Hepatocyte (in vitro differentiated cells): ENCODE measurements at regions not wholly inside any gene's neighbourhood (a gene's known extent, or its start where the extent isn't known, plus 50 kb on each side); places are given as distances from the start of the nearest gene placed in this dataset.

Experiments used
- DNase-seq: peaks from one replicate; pipeline ENCODE4 v3.0.0-alpha.2; 2016; ENCODE audit warnings: low spot score
- H2AFZ ChIP-seq: fragments of 200-600 bp; sonication (generic); 2 replicates; pipeline ENCODE4 v1.6.0; 2016; ENCODE audit warnings: antibody characterized with exemption, mild to moderate bottlenecking
- H3K27ac ChIP-seq: fragments of 200-600 bp; sonication (generic); 2 replicates; pipeline ENCODE4 v1.5.1; 2016; ENCODE audit warnings: mild to moderate bottlenecking
- H3K27me3 ChIP-seq: fragments of 200-600 bp; sonication (generic); 2 replicates; pipeline ENCODE4 v1.6.1; 2016
- H3K36me3 ChIP-seq: fragments of 200-600 bp; sonication (generic); replicated peaks from 2 replicates; pipeline ENCODE4 v1.5.1; 2016; ENCODE audit warnings: low read depth; ENCODE audit not compliant: insufficient read depth
- H3K4me1 ChIP-seq: fragments of 200-600 bp; sonication (generic); 2 replicates; pipeline ENCODE4 v1.5.1; 2016; ENCODE audit warnings: mild to moderate bottlenecking, moderate library complexity; ENCODE audit not compliant: insufficient read depth
- H3K4me2 ChIP-seq: fragments of 200-600 bp; sonication (generic); 2 replicates; pipeline ENCODE4 v1.6.0; 2016
- H3K4me3 ChIP-seq: fragments of 200-600 bp; sonication (generic); 2 replicates; pipeline ENCODE4 v1.5.1; 2016; ENCODE audit warnings: mild to moderate bottlenecking
- H3K79me2 ChIP-seq: fragments of 200-600 bp; sonication (generic); 2 replicates; pipeline ENCODE4 v1.6.0; 2017; ENCODE audit warnings: mild to moderate bottlenecking
- H3K9me2 ChIP-seq: fragments of 200-600 bp; sonication (generic); replicated peaks from 2 replicates; pipeline ENCODE4 v1.6.0; 2017; ENCODE audit warnings: mild to moderate bottlenecking; ENCODE audit not compliant: insufficient read depth
- H3K9me3 ChIP-seq: fragments of 200-600 bp; sonication (generic); 2 replicates; pipeline ENCODE4 v1.5.1; 2016; ENCODE audit warnings: low read depth, mild to moderate bottlenecking
- H4K20me1 ChIP-seq: fragments of 200-600 bp; sonication (generic); 2 replicates; pipeline ENCODE4 v1.6.0; 2016; ENCODE audit warnings: mild to moderate bottlenecking; ENCODE audit not compliant: insufficient read depth, poor library complexity, severe bottlenecking
- CTCF ChIP-seq: fragments of 200-600 bp; sonication (generic); IDR thresholded peaks from 2 replicates; pipeline ENCODE4 v1.5.1; 2016; ENCODE audit warnings: antibody characterized with exemption, mild to moderate bottlenecking; ENCODE audit not compliant: poor library complexity
- EZH2 ChIP-seq: fragments of 200-600 bp; sonication (generic); IDR thresholded peaks from 2 replicates; pipeline ENCODE4 v1.6.1; 2016; ENCODE audit warnings: antibody characterized with exemption, mild to moderate bottlenecking, borderline replicate concordance
- EZH2phosphoT487 ChIP-seq: fragments of 200-600 bp; sonication (generic); IDR thresholded peaks from one replicate; pipeline ENCODE4 v1.6.1; 2018; ENCODE audit warnings: antibody characterized with exemption, mild to moderate bottlenecking, low read depth, moderate library complexity; ENCODE audit not compliant: unreplicated experiment, severe bottlenecking
- WGBS: methylation state at CpG from one replicate; pipeline ENCODE4 v1.1.6; 2016; ENCODE audit warnings: low lambda C conversion rate; ENCODE audit errors: missing lambda C conversion rate; 5-methylcytosine and 5-hydroxymethylcytosine counted together

GRCh38 chr13:67445436-67445835 lies 215.3 kb upstream of the PCDH9 start:
- Histone ChIP-seq H3K9me3 (no peaks in the 10 kb centered on the region), H3K27me3 (no peaks in the 10 kb centered on the region), H3K9me2 (no peaks in the 10 kb centered on the region), H2AFZ (no peak overlapping the region), H3K4me2 (no peak overlapping the region), H4K20me1 (no peaks in the 10 kb centered on the region), H3K36me3 (no peaks in the 10 kb centered on the region), H3K4me3 (no peak overlapping the region), H3K27ac (no peak overlapping the region), H3K79me2 (no peaks in the 10 kb centered on the region), H3K4me1 (no peaks in the 10 kb centered on the region)
- 91% methylated on average over 5 of the region's 5 CpGs for WGBS
- no peak for DNase-seq
- TF ChIP-seq EZH2 = no peak
- no peak for TF ChIP-seq EZH2phosphoT487
- TF ChIP-seq CTCF = no peak

GRCh38 chr13:67443923-67444322 lies 213.8 kb upstream of the PCDH9 start:
- no peak overlapping the region for H3K27ac ChIP-seq
- no peaks in the 10 kb centered on the region for H3K79me2 ChIP-seq
- no peaks in the 10 kb centered on the region for H3K9me3 ChIP-seq
- no peak for DNase-seq
- no peak overlapping the region for H3K4me2 ChIP-seq
- no peaks in the 10 kb centered on the region for H3K9me2 ChIP-seq
- H3K4me1 ChIP-seq = no peaks in the 10 kb centered on the region
- no peaks in the 10 kb centered on the region for H3K36me3 ChIP-seq
- WGBS = 74% methylated on average over 2 of the region's 2 CpGs
- H3K27me3 ChIP-seq = no peaks in the 10 kb centered on the region
- no peak for TF ChIP-seq EZH2
- TF ChIP-seq CTCF = no peak
- TF ChIP-seq EZH2phosphoT487 = no peak
- no peak overlapping the region for H3K4me3 ChIP-seq
- no peaks in the 10 kb centered on the region for H4K20me1 ChIP-seq
- H2AFZ ChIP-seq = no peak overlapping the region

- H3K4me2 ChIP-seq = no peak overlapping the region
- no peak for TF ChIP-seq EZH2
- no peak for TF ChIP-seq CTCF
- TF ChIP-seq EZH2phosphoT487 = no peak
- H3K27ac ChIP-seq = no peak overlapping the region
- no peaks in the 10 kb centered on the region for H4K20me1 ChIP-seq
- no peaks in the 10 kb centered on the region for H3K9me2 ChIP-seq
- DNase-seq = no peak
- no peak overlapping the region for H3K4me3 ChIP-seq
- H3K36me3 ChIP-seq = no peaks in the 10 kb centered on the region
- no peaks in the 10 kb centered on the region for H3K27me3 ChIP-seq
- H3K4me1 ChIP-seq = no peaks in the 10 kb centered on the region
- H3K9me3 ChIP-seq = no peaks in the 10 kb centered on the region
- 67% methylated on average over 5 of the region's 5 CpGs for WGBS
- H3K79me2 ChIP-seq = no peaks in the 10 kb centered on the region
- H2AFZ ChIP-seq = no peak overlapping the region
Measured at GRCh38 chr13:67440236-67440975, 210.3 kb upstream of the PCDH9 start.
